ENCODE measurements at regions not wholly inside any gene's neighbourhood (a gene's known extent, or its start where the extent isn't known, plus 50 kb on each side); places are given as distances from the start of the nearest gene placed in this dataset.

DNA sequence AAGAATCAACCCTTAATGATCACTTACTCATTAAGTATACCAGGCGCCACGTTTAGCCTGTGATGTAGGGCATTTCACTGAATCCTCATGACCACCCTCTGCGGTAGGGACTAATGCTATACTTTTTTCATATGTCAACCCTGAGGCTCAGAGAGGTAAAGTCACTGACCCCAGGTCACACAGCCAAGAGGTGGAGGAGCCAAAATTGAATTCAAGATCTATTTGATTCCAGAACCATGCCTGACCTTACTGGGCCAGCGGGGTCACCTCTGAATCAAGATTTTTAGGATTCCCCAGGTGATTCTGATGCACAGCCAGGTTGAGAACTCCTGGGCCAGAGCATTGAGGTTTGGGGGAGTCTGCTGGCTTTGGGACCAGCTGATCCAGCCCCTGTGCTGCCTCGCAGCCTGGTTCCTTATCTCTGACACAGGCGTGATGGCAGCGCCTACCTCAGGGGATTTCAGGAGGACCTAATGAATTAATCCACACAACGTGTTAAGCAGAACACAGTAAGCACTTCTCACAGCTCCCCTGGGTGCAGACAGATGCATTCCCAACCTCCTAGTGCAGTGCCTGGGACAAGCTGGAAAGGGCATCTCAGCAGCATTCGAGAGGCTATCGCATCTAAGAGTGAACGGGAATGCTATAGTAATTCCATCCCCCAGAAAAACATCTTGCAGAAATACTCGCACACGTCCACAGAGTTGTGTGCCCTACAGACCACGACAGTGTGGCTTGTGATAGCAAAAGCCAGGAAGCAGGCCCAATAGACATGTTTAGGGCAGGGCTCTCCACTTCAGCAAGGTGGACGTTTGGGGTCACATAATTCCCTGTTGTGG lies 101.4 kb upstream of the PTPN1 start (continued):
- no peak for TF ChIP-seq BACH2 (CRISPR knock-in tag; IDR thresholded peaks at IDR 0.05; ENCODE audit: borderline replicate concordance)
- TF ChIP-seq PPARA (CRISPR knock-in tag; IDR thresholded peaks at IDR 0.05; ENCODE audit: borderline replicate concordance) = no peak
- TF ChIP-seq PATZ1 (CRISPR knock-in tag; IDR thresholded peaks at IDR 0.05; ENCODE audit: borderline replicate concordance) = no peak
- TF ChIP-seq, protein P1, sequence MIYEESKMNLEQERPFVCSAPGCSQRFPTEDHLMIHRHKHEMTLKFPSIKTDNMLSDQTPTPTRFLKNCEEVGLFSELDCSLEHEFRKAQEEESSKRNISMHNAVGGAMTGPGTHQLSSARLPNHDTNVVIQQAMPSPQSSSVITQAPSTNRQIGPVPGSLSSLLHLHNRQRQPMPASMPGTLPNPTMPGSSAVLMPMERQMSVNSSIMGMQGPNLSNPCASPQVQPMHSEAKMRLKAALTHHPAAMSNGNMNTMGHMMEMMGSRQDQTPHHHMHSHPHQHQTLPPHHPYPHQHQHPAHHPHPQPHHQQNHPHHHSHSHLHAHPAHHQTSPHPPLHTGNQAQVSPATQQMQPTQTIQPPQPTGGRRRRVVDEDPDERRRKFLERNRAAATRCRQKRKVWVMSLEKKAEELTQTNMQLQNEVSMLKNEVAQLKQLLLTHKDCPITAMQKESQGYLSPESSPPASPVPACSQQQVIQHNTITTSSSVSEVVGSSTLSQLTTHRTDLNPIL (CRISPR knock-in tag; IDR thresholded peaks at IDR 0.05; ENCODE audit: low read depth) = no peak
- no peak for TF ChIP-seq TCF4 (CRISPR knock-in tag; IDR thresholded peaks at IDR 0.05; ENCODE audit: borderline replicate concordance)

DNA sequence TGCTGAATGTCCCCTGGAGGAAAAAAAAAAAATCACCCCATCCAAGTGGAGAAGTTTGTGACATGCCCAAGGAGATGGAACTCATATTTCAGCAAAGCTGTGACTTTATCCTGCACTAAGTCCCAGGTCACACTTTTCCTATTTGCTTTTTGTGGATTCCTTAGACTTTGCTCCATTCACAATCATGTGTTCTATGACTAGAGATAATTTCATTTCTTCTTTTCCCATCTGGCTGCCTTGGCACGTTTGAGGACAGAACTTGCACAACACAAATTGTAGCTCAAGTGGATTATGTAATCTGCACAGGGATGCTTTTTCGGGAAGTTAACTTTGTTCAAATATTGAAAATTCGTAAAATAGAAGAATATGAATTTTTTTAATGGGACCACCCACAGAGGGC lies 100.7 kb upstream of the PTPN1 start:
- TF ChIP-seq ZNF70 (CRISPR knock-in tag; IDR thresholded peaks at IDR 0.05) = no peak
- TF ChIP-seq PPARA (CRISPR knock-in tag; IDR thresholded peaks at IDR 0.05; ENCODE audit: borderline replicate concordance) = no peak
- no peak for TF ChIP-seq PATZ1 (CRISPR knock-in tag; IDR thresholded peaks at IDR 0.05; ENCODE audit: borderline replicate concordance)
- TF ChIP-seq ZFP3 (CRISPR knock-in tag; IDR thresholded peaks at IDR 0.05) = no peak
- TF ChIP-seq RARB (CRISPR knock-in tag; IDR thresholded peaks at IDR 0.05) = no peak
- no peak for TF ChIP-seq SNAI2 (CRISPR knock-in tag; IDR thresholded peaks at IDR 0.05)
- TF ChIP-seq ISL1 (CRISPR knock-in tag; IDR thresholded peaks at IDR 0.05) = no peak
- TF ChIP-seq ZNF8 (CRISPR knock-in tag; IDR thresholded peaks at IDR 0.05) = no peak
- TF ChIP-seq TCF4 (CRISPR knock-in tag; IDR thresholded peaks at IDR 0.05; ENCODE audit: borderline replicate concordance) = no peak
- TF ChIP-seq ZC3H10 (CRISPR knock-in tag; IDR thresholded peaks at IDR 0.05) = no peak
- TF ChIP-seq, protein P2, sequence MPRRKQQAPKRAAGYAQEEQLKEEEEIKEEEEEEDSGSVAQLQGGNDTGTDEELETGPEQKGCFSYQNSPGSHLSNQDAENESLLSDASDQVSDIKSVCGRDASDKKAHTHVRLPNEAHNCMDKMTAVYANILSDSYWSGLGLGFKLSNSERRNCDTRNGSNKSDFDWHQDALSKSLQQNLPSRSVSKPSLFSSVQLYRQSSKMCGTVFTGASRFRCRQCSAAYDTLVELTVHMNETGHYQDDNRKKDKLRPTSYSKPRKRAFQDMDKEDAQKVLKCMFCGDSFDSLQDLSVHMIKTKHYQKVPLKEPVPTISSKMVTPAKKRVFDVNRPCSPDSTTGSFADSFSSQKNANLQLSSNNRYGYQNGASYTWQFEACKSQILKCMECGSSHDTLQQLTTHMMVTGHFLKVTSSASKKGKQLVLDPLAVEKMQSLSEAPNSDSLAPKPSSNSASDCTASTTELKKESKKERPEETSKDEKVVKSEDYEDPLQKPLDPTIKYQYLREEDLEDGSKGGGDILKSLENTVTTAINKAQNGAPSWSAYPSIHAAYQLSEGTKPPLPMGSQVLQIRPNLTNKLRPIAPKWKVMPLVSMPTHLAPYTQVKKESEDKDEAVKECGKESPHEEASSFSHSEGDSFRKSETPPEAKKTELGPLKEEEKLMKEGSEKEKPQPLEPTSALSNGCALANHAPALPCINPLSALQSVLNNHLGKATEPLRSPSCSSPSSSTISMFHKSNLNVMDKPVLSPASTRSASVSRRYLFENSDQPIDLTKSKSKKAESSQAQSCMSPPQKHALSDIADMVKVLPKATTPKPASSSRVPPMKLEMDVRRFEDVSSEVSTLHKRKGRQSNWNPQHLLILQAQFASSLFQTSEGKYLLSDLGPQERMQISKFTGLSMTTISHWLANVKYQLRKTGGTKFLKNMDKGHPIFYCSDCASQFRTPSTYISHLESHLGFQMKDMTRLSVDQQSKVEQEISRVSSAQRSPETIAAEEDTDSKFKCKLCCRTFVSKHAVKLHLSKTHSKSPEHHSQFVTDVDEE (CRISPR knock-in tag; IDR thresholded peaks at IDR 0.05) = no peak
- TF ChIP-seq, protein P3, sequence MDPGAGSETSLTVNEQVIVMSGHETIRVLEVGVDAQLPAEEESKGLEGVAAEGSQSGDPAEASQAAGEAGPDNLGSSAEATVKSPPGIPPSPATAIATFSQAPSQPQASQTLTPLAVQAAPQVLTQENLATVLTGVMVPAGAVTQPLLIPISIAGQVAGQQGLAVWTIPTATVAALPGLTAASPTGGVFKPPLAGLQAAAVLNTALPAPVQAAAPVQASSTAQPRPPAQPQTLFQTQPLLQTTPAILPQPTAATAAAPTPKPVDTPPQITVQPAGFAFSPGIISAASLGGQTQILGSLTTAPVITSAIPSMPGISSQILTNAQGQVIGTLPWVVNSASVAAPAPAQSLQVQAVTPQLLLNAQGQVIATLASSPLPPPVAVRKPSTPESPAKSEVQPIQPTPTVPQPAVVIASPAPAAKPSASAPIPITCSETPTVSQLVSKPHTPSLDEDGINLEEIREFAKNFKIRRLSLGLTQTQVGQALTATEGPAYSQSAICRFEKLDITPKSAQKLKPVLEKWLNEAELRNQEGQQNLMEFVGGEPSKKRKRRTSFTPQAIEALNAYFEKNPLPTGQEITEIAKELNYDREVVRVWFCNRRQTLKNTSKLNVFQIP (CRISPR knock-in tag; IDR thresholded peaks at IDR 0.05; ENCODE audit: borderline replicate concordance, low read depth) = no peak
- TF ChIP-seq TOX (CRISPR knock-in tag; IDR thresholded peaks at IDR 0.05; ENCODE audit: borderline replicate concordance) = no peak
- no peak for TF ChIP-seq ZFP30 (CRISPR knock-in tag; IDR thresholded peaks at IDR 0.05)
- TF ChIP-seq, protein P4, sequence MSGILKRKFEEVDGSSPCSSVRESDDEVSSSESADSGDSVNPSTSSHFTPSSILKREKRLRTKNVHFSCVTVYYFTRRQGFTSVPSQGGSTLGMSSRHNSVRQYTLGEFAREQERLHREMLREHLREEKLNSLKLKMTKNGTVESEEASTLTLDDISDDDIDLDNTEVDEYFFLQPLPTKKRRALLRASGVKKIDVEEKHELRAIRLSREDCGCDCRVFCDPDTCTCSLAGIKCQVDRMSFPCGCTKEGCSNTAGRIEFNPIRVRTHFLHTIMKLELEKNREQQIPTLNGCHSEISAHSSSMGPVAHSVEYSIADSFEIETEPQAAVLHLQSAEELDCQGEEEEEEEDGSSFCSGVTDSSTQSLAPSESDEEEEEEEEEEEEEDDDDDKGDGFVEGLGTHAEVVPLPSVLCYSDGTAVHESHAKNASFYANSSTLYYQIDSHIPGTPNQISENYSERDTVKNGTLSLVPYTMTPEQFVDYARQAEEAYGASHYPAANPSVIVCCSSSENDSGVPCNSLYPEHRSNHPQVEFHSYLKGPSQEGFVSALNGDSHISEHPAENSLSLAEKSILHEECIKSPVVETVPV (CRISPR knock-in tag; IDR thresholded peaks at IDR 0.05) = no peak
- TF ChIP-seq ARNTL (CRISPR knock-in tag; IDR thresholded peaks at IDR 0.05; ENCODE audit: borderline replicate concordance, low read depth) = no peak
- TF ChIP-seq, protein P1 (CRISPR knock-in tag; IDR thresholded peaks at IDR 0.05; ENCODE audit: low read depth) = no peak
- TF ChIP-seq ZNF565 (CRISPR knock-in tag; conservative IDR thresholded peaks at IDR 0.05; ENCODE audit: low read depth) = no peak

More for the DNA sequence above, 100.7 kb upstream of the PTPN1 start:
- no peak for ATAC-seq

All from SK-N-SH treated with all-trans-retinoic acid at 6 μM for 48 hours (cell line).